Mesendoderm (in vitro differentiated cells): ENCODE measurements at regions not wholly inside any gene's neighbourhood (a gene's known extent, or its start where the extent isn't known, plus 50 kb on each side); places are given as distances from the start of the nearest gene placed in this dataset.

Experiments used
- DNase-seq: peaks from one replicate; pipeline ENCODE4 v3.0.0; 2013
- H2AK5ac ChIP-seq: 2 replicates; pipeline ENCODE4 v1.6.1; 2013; ENCODE audit warnings: low read length, inconsistent platforms
- H2BK120ac ChIP-seq: 2 replicates; pipeline ENCODE4 v1.6.1; 2013; ENCODE audit warnings: low read depth, mild to moderate bottlenecking, low read length, moderate library complexity, mixed read lengths
- H2BK15ac ChIP-seq: replicated peaks from 2 replicates; pipeline ENCODE4 v1.6.1; 2013; ENCODE audit warnings: low read depth, mild to moderate bottlenecking, moderate library complexity
- H2BK5ac ChIP-seq: 2 replicates; pipeline ENCODE4 v1.6.1; 2013; ENCODE audit warnings: low read length, inconsistent platforms
- H3K18ac ChIP-seq: 2 replicates; pipeline ENCODE4 v1.6.1; 2013; ENCODE audit warnings: mild to moderate bottlenecking, low read length, mixed read lengths
- H3K23ac ChIP-seq: one replicate; pipeline ENCODE4 v1.6.1; 2013; ENCODE audit warnings: low read length
- H3K27ac ChIP-seq: 2 replicates; pipeline ENCODE4 v1.5.1; 2013; ENCODE audit warnings: low read depth, mild to moderate bottlenecking, inconsistent platforms, low read length, moderate library complexity
- H3K27me3 ChIP-seq: 2 replicates; pipeline ENCODE4 v1.6.1; 2013; ENCODE audit warnings: low read length, control low read depth, mild to moderate bottlenecking, inconsistent platforms; ENCODE audit not compliant: insufficient read depth, poor library complexity
- H3K36me3 ChIP-seq: 2 replicates; pipeline ENCODE4 v1.6.1; 2013; ENCODE audit warnings: low read length, inconsistent platforms; ENCODE audit not compliant: control insufficient read depth, insufficient read depth
- H3K4ac ChIP-seq: one replicate; pipeline ENCODE4 v1.6.1; 2013; ENCODE audit warnings: low read depth, mild to moderate bottlenecking, low read length, moderate library complexity
- H3K4me1 ChIP-seq: 2 replicates; pipeline ENCODE4 v1.6.1; 2013; ENCODE audit warnings: low read depth, low read length, inconsistent platforms; ENCODE audit not compliant: control insufficient read depth
- H3K4me2 ChIP-seq: 2 replicates; pipeline ENCODE4 v1.6.1; 2013; ENCODE audit warnings: low read length
- H3K4me3 ChIP-seq: 2 replicates; pipeline ENCODE4 v1.5.1; 2013; ENCODE audit warnings: mild to moderate bottlenecking, low read length
- H3K56ac ChIP-seq: one replicate; pipeline ENCODE4 v1.6.1; 2013; ENCODE audit warnings: low read length
- H3K79me1 ChIP-seq: 2 replicates; pipeline ENCODE4 v1.6.1; 2013; ENCODE audit warnings: low read length, inconsistent platforms
- H3K79me2 ChIP-seq: 2 replicates; pipeline ENCODE4 v1.6.1; 2013; ENCODE audit warnings: mild to moderate bottlenecking, low read length; ENCODE audit not compliant: control insufficient read depth, insufficient read depth
- H3K9ac ChIP-seq: 2 replicates; pipeline ENCODE4 v1.6.1; 2013; ENCODE audit warnings: low read length, inconsistent platforms
- H4K5ac ChIP-seq: one replicate; pipeline ENCODE4 v1.6.1; 2013; ENCODE audit warnings: low read length
- H4K8ac ChIP-seq: one replicate; pipeline ENCODE4 v1.6.1; 2013; ENCODE audit warnings: low read depth, mild to moderate bottlenecking, control low read depth, low read length, moderate library complexity
- WGBS: extraction: QIAGEN DNeasy Blood & Tissue Kit; methylation state at CpG from one replicate; pipeline ENCODE4 v1.1.7; 2013; ENCODE audit warnings: low lambda C conversion rate, missing lambda C conversion rate; ENCODE audit not compliant: insufficient coverage; ENCODE audit errors: extremely low coverage; 5-methylcytosine and 5-hydroxymethylcytosine counted together

GRCh38 chr3:113118336-113118735 is 93.0 kb upstream of the BOC start:
- no peak overlapping the region for H2BK15ac ChIP-seq
- H2BK5ac ChIP-seq, result no peak overlapping the region
- no peak overlapping the region for H2BK120ac ChIP-seq
- H3K4ac ChIP-seq, result no peak overlapping the region
- no peaks in the 10 kb centered on the region for H3K79me2 ChIP-seq
- no peak overlapping the region for H3K23ac ChIP-seq
- no peak overlapping the region for H4K8ac ChIP-seq
- H3K4me3 ChIP-seq, result no peak overlapping the region
- H2AK5ac ChIP-seq, result no peak overlapping the region
- H3K4me1 ChIP-seq, result no peaks in the 10 kb centered on the region
- no peak overlapping the region for H3K4me2 ChIP-seq
- H4K5ac ChIP-seq, result no peak overlapping the region
- H3K18ac ChIP-seq, result no peak overlapping the region
- H3K56ac ChIP-seq, result no peak overlapping the region
- no peak overlapping the region for H3K27ac ChIP-seq
- no CpG with 5 or more reads among the region's 1 CpG for WGBS
- H3K27me3 ChIP-seq, result no peaks in the 10 kb centered on the region
- DNase-seq, result no peak
- no peaks in the 10 kb centered on the region for H3K79me1 ChIP-seq
- no peaks in the 10 kb centered on the region for H3K36me3 ChIP-seq
- no peak overlapping the region for H3K9ac ChIP-seq

- Histone ChIP-seq H3K56ac (no peak overlapping the region), H4K8ac (no peak overlapping the region), H3K23ac (no peak overlapping the region), H3K36me3 (no peaks in the 10 kb centered on the region), H3K4me2 (no peak overlapping the region), H2AK5ac (no peak overlapping the region), H3K9ac (no peak overlapping the region), H4K5ac (no peak overlapping the region), H3K4me1 (no peaks in the 10 kb centered on the region), H2BK15ac (no peak overlapping the region), H2BK5ac (no peak overlapping the region), H3K79me2 (no peaks in the 10 kb centered on the region), H3K79me1 (no peaks in the 10 kb centered on the region), H3K27me3 (no peaks in the 10 kb centered on the region), H3K18ac (no peak overlapping the region), H3K27ac (no peak overlapping the region), H3K4ac (no peak overlapping the region), H2BK120ac (no peak overlapping the region), H3K4me3 (no peak overlapping the region)
- no CpG with 5 or more reads among the region's 13 CpGs for WGBS
- DNase-seq, result no peak
These were observed 87.0 kb upstream of the BOC start for GRCh38 chr3:113124256-113124830.

- Histone ChIP-seq H2AK5ac (no peak overlapping the region), H3K27me3 (no peaks in the 10 kb centered on the region), H3K56ac (no peak overlapping the region), H3K4me2 (no peak overlapping the region), H3K4me3 (no peak overlapping the region), H2BK5ac (no peak overlapping the region), H4K5ac (no peak overlapping the region), H3K18ac (no peak overlapping the region), H3K4ac (no peak overlapping the region), H2BK15ac (no peak overlapping the region), H3K79me2 (no peaks in the 10 kb centered on the region), H3K9ac (no peak overlapping the region), H3K27ac (no peak overlapping the region), H4K8ac (no peak overlapping the region), H3K79me1 (no peaks in the 10 kb centered on the region), H3K4me1 (no peaks in the 10 kb centered on the region), H3K36me3 (no peaks in the 10 kb centered on the region), H2BK120ac (no peak overlapping the region), H3K23ac (no peak overlapping the region)
- WGBS, result no CpG with 5 or more reads among the region's 4 CpGs
- DNase-seq, result no peak
These were observed 85.4 kb upstream of the BOC start for GRCh38 chr3:113125951-113126350.

GRCh38 chr3:113128386-113129015 is 82.9 kb upstream of the BOC start:
- Histone ChIP-seq H3K56ac (no peak overlapping the region), H3K4me1 (no peaks in the 10 kb centered on the region), H3K4ac (no peak overlapping the region), H3K36me3 (no peaks in the 10 kb centered on the region), H3K79me1 (no peaks in the 10 kb centered on the region), H3K79me2 (no peaks in the 10 kb centered on the region), H3K4me2 (no peak overlapping the region), H3K9ac (no peak overlapping the region), H3K4me3 (no peak overlapping the region), H3K18ac (no peak overlapping the region), H3K23ac (no peak overlapping the region), H4K8ac (no peak overlapping the region), H2BK5ac (no peak overlapping the region), H3K27ac (no peak overlapping the region), H2BK120ac (no peak overlapping the region), H3K27me3 (no peaks in the 10 kb centered on the region), H2AK5ac (no peak overlapping the region), H4K5ac (no peak overlapping the region), H2BK15ac (no peak overlapping the region)
- no peak for DNase-seq
- WGBS, result no CpG with 5 or more reads among the region's 9 CpGs

- no peaks in the 10 kb centered on the region for H3K79me2 ChIP-seq
- DNase-seq, result no peak
- H2BK120ac ChIP-seq, result no peak overlapping the region
- H3K27ac ChIP-seq, result no peak overlapping the region
- H2BK15ac ChIP-seq, result no peak overlapping the region
- H3K36me3 ChIP-seq, result no peaks in the 10 kb centered on the region
- H4K8ac ChIP-seq, result no peak overlapping the region
- no peak overlapping the region for H3K4me3 ChIP-seq
- no peak overlapping the region for H3K9ac ChIP-seq
- H3K23ac ChIP-seq, result no peak overlapping the region
- no peak overlapping the region for H4K5ac ChIP-seq
- no peak overlapping the region for H2BK5ac ChIP-seq
- H2AK5ac ChIP-seq, result no peak overlapping the region
- no peak overlapping the region for H3K56ac ChIP-seq
- WGBS, result no CpG with 5 or more reads among the region's 5 CpGs
- H3K4me1 ChIP-seq, result no peaks in the 10 kb centered on the region
- H3K4ac ChIP-seq, result no peak overlapping the region
- H3K27me3 ChIP-seq, result no peaks in the 10 kb centered on the region
- H3K79me1 ChIP-seq, result no peaks in the 10 kb centered on the region
- no peak overlapping the region for H3K4me2 ChIP-seq
- no peak overlapping the region for H3K18ac ChIP-seq
These were observed 82.2 kb upstream of the BOC start for GRCh38 chr3:113129168-113129567.

GRCh38 chr3:113132571-113132996 is 78.8 kb upstream of the BOC start:
- no peak overlapping the region for H3K56ac ChIP-seq
- WGBS, result no CpG with 5 or more reads among the region's 2 CpGs
- no peaks in the 10 kb centered on the region for H3K27me3 ChIP-seq
- no peak overlapping the region for H3K4me2 ChIP-seq
- no peak overlapping the region for H3K23ac ChIP-seq
- H2BK15ac ChIP-seq, result no peak overlapping the region
- no peak for DNase-seq
- H3K4ac ChIP-seq, result no peak overlapping the region
- H3K36me3 ChIP-seq, result no peaks in the 10 kb centered on the region
- no peak overlapping the region for H2BK5ac ChIP-seq
- H3K9ac ChIP-seq, result no peak overlapping the region
- no peak overlapping the region for H3K27ac ChIP-seq
- H4K5ac ChIP-seq, result no peak overlapping the region
- no peak overlapping the region for H2AK5ac ChIP-seq
- H3K4me3 ChIP-seq, result no peak overlapping the region
- no peak overlapping the region for H2BK120ac ChIP-seq
- H3K18ac ChIP-seq, result no peak overlapping the region
- H3K79me1 ChIP-seq, result no peaks in the 10 kb centered on the region
- H4K8ac ChIP-seq, result no peak overlapping the region
- H3K4me1 ChIP-seq, result no peaks in the 10 kb centered on the region
- H3K79me2 ChIP-seq, result no peaks in the 10 kb centered on the region
